Activated B cell treated with CpG ODN at 0.5 μM for 24 hours (primary cell): ENCODE measurements at regions not wholly inside any gene's neighbourhood (a gene's known extent, or its start where the extent isn't known, plus 50 kb on each side); places are given as distances from the start of the nearest gene placed in this dataset.

Experiments
- ATAC-seq: fragments of 200-7000 bp; cut with Tn5 transposase; one replicate; pipeline ENCODE4 v1.10.0; 2021; ENCODE audit warnings: low read depth, mild to moderate bottlenecking, moderate library complexity
- CTCF ChIA-PET: fragments of 350-600 bp; sonication (Branson Sonifier 250); formaldehyde crosslinking; loops from one replicate; lab custom pipeline; 2021; ENCODE audit warnings: antibody characterized with exemption; lab: Charles Lee
- POLR2A ChIA-PET: fragments of 350-600 bp; sonication (Branson Sonifier 250); formaldehyde crosslinking; loops from one replicate; lab custom pipeline; 2021; ENCODE audit warnings: antibody characterized with exemption; lab: Charles Lee
- DNase-seq: peaks from one replicate; pipeline ENCODE4 v3.0.0; 2022
- H3K27ac Mint-ChIP-seq: one replicate; pipeline ENCODE4 v1.8.0; 2020; ENCODE audit warnings: mixed read lengths
- H3K27me3 Mint-ChIP-seq: one replicate; pipeline ENCODE4 v1.8.0; 2021; ENCODE audit warnings: mixed read lengths
- H3K36me3 Mint-ChIP-seq: one replicate; pipeline ENCODE4 v1.8.0; 2021; ENCODE audit warnings: low read depth, mixed read lengths
- H3K4me1 Mint-ChIP-seq: one replicate; pipeline ENCODE4 v1.8.0; 2021; ENCODE audit warnings: mixed read lengths
- H3K4me3 Mint-ChIP-seq: one replicate; pipeline ENCODE4 v1.8.0; 2020; ENCODE audit warnings: mild to moderate bottlenecking, mixed read lengths
- H3K9me3 Mint-ChIP-seq: one replicate; pipeline ENCODE4 v1.8.0; 2020; ENCODE audit warnings: mixed read lengths
- CTCF ChIP-seq: fragments of 200-600 bp; IDR thresholded peaks from one replicate; pipeline ENCODE4 v1.8.0; 2022; ENCODE audit warnings: antibody characterized with exemption, mild to moderate bottlenecking
- intact Hi-C: fragments of 100-400 bp; cut with micrococcal nuclease; formaldehyde crosslinking; loops from one replicate; pipeline ENCODE4 v1.15.1; 2024

GRCh38 chr18:59769129-59769865, 72.1 kb upstream of the CCBE1 start:
- Mint-ChIP-seq H3K36me3 (no peaks in the 10 kb centered on the region), H3K4me3 (no peak overlapping the region), H3K4me1 (no peaks in the 10 kb centered on the region), H3K27me3 (peaks cover 20% of the 10 kb centered on the region), H3K27ac (no peak overlapping the region), H3K9me3 (peaks cover 13% of the 10 kb centered on the region)
- no peak for TF ChIP-seq CTCF
- intact Hi-C loops: no loop called here
- CTCF ChIA-PET: no interaction called here
- DNase-seq (no peak), ATAC-seq (no peak)
- POLR2A ChIA-PET: no interaction called here

- Mint-ChIP-seq H3K36me3 (no peaks in the 10 kb centered on the region), H3K9me3 (peaks cover 13% of the 10 kb centered on the region), H3K4me3 (no peak overlapping the region), H3K27ac (no peak overlapping the region), H3K27me3 (peaks cover 12% of the 10 kb centered on the region), H3K4me1 (no peaks in the 10 kb centered on the region)
- CTCF ChIA-PET: no interaction called here
- DNase-seq: no peak
- intact Hi-C loops: no loop called here
- POLR2A ChIA-PET: no interaction called here
- TF ChIP-seq CTCF: no peak
- no peak for ATAC-seq
These were observed 71.2 kb upstream of the CCBE1 start for GRCh38 chr18:59768409-59768808.

GRCh38 chr18:59767732-59768131, 70.5 kb upstream of the CCBE1 start:
- H3K9me3 Mint-ChIP-seq: peaks cover 13% of the 10 kb centered on the region
- no peaks in the 10 kb centered on the region for H3K36me3 Mint-ChIP-seq
- no peak for DNase-seq
- H3K4me3 Mint-ChIP-seq: no peak overlapping the region
- intact Hi-C loops: no loop called here
- CTCF ChIA-PET: no interaction called here
- no peak overlapping the region for H3K27ac Mint-ChIP-seq
- POLR2A ChIA-PET: no interaction called here
- H3K4me1 Mint-ChIP-seq: no peaks in the 10 kb centered on the region
- ATAC-seq: no peak
- TF ChIP-seq CTCF: no peak
- peaks cover 12% of the 10 kb centered on the region for H3K27me3 Mint-ChIP-seq

- Mint-ChIP-seq H3K4me1 (no peaks in the 10 kb centered on the region), H3K27ac (no peak overlapping the region), H3K27me3 (peaks cover 10% of the 10 kb centered on the region), H3K36me3 (no peaks in the 10 kb centered on the region), H3K9me3 (peaks cover 13% of the 10 kb centered on the region), H3K4me3 (no peak overlapping the region)
- ChIA-PET CTCF (no interaction called here), POLR2A (no interaction called here)
- intact Hi-C loops: no loop called here
- ATAC-seq: no peak
- TF ChIP-seq CTCF: no peak
- no peak for DNase-seq
These were observed 68.1 kb upstream of the CCBE1 start for GRCh38 chr18:59765343-59765742.

- ATAC-seq (no peak), DNase-seq (no peak)
- Mint-ChIP-seq H3K27ac (no peak overlapping the region), H3K4me1 (no peaks in the 10 kb centered on the region), H3K9me3 (peaks cover 13% of the 10 kb centered on the region), H3K27me3 (peaks cover 10% of the 10 kb centered on the region), H3K4me3 (no peak overlapping the region), H3K36me3 (no peaks in the 10 kb centered on the region)
- CTCF ChIA-PET: no interaction called here
- intact Hi-C loops: no loop called here
- POLR2A ChIA-PET: no interaction called here
- no peak for TF ChIP-seq CTCF
These were observed 67.1 kb upstream of the CCBE1 start for GRCh38 chr18:59764281-59764680.
